ENCODE measurements at regions not wholly inside any gene's neighbourhood (a gene's known extent, or its start where the extent isn't known, plus 50 kb on each side); places are given as distances from the start of the nearest gene placed in this dataset.

DNA sequence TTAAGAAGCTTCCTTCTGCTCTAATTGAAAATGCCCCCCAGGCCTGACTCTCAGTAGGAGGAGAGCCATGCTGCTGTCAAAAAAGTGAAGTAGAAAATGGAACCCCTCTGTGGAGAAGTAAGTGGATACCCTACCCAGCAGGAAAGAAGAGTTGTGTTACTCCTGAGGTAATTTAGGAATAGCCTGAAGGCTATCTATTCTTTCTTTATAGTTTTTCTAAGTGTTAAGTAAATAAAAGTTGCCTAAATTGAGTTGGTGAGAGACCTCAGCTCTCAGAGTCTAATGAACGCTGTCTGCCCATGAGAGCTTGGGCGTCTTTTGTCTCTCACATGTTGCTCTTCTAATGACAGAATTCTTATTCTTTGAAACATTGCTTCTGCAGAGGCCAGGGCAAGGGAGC lies 116.2 kb downstream of the NSUN3 start:
- no peak for DNase-seq

DNA sequence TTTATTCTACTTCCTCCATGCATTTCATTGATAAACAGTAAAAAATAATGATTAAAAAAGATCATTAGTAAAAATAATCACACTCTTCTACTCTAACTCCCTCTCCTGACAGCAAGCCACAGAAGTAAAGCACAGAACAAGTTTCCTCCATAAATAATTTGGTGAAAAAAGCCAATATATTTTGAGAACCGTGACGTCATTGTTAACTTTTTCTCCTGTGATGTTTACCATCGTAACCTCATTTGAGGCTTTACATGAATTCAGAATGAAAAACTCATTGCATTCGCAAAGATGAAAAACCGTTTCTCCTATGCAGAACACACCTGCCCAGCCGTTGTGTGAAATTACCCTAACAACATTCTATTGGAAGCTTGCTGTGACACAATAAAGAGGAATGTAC lies 120.7 kb downstream of the NSUN3 start:
- DNase-seq, result no peak

DNA sequence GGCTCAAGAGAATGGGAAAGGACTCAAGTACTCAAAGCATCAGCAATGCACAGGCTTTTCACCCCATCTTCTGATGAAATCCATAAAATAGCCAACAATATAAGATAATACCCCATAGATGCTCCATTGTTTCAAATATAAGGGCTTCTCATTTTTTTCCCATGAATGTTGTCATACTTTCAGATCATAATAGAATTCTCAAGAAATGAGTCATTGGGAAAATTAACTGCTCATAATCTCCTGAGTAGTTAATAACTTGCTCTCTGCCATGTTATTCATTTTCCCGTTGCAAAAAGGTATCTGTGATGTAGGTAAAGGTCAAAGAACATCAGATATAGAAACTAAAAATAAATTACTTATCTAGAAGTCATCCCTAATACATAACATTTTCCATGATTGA lies 121.9 kb downstream of the NSUN3 start:
- no peak for DNase-seq

DNA sequence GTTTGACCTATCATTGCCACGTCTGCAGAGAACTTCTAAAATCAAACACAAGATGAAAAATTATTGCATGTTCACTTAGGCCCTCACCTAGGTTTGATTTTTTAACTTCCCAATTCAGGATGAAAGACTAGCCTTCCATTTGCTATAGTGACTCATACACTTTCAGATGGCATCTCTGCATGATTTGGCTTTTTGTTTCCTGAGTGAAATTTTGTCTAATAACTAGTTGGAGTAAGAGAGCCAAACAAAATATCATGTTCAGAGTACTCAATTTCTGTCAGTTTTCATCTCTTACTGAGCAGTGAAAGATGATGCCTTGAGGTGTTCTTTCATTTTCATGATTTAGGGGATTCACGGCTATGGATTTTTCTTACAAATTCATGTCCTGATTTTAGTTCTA lies 122.9 kb downstream of the NSUN3 start:
- DNase-seq, result no peak

DNA sequence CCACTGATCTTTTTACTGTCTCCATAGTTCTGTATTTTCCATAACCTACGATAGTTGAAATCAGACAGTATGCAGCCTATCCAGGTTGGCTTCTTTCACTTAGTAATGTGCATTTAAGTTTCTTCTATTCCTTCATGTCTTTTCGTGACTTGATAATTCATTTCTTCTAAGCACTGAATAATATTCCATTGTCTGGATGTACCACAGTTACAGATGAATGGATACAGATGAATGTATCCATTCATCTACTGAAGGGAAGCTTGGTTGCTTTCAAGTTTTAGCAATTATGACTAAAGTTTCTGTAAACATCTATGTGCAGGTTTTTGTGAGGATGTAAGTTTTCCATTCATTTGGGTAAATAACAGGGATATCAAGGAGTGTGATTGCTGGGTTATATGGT lies 124.8 kb downstream of the NSUN3 start:
- no peak for DNase-seq

DNA sequence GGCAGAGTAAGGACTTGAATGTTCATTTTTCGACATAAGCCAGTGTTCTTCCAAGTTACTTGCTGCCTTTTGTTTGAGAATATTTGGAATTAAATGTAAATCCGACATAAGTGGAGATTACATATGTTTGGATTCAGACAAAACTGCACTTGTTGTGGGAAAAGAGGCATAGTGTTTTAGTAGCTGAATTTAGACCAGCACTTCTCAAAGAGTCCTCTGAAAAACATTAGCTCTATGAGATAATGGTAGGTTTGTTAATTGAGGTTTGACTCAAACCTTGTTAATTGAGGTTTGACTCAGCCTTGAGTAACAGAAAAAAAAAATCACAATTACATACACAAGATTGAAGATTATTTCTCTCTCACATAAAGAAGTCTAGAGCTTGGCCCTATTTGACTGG lies 132.5 kb downstream of the NSUN3 start:
- DNase-seq, result no peak

DNA sequence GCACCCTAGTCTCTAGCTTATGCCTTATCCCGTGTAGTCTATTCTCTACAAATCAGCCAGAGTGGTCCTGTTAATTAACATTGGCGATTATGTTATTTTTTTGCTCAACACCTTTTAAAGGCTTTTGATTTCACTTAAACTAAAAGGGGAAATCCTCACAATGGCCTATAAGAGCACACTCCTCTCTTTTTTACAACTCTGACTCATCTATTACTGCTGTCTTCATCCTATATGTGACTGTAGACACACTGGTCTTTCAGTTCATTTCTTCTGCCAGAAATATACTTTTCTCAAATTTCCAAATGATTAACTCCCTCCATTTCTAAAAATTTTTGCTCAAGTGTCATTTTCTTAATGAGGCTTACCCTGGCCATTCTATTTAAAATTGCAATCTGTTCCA lies 143.4 kb downstream of the NSUN3 start:
- DNase-seq, result no peak

DNA sequence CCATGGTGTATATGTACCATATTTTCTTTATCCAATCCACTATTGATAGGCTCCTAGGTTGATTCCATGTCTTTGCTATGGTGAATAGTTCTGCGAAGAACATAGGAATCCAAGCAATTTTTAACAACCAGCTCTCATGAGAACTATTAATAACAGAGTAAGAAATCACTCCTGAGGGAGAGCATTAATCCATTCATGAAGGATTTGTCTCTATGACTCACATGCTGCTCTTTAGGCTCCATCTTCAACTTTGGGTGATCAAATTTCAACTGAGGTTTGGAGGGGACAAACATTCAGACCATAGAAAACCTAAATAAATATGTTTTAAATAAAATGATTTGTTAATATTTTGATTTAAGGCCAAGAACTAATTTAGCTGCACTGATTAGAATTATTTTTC lies 147.4 kb downstream of the NSUN3 start:
- DNase-seq, result no peak

DNA sequence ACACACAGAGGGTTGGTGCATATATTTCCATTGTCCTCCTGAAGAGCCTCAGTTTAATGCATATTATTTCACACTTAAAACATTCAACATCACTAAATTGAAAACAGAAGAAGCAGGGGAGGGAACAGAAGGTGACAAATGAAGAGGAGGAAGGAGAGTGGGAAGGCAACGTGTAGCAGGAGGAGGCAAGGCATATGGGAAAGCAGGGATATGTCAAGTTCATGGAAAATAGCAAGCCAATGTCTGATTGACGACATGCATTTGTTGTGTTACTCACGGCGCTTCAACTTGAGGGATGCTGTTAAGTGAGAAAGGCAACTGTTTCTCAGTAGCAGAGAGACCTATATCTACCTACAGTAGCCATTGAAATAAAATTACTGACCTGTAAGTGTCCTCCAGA lies 154.5 kb downstream of the NSUN3 start:
- DNase-seq, result no peak

DNA sequence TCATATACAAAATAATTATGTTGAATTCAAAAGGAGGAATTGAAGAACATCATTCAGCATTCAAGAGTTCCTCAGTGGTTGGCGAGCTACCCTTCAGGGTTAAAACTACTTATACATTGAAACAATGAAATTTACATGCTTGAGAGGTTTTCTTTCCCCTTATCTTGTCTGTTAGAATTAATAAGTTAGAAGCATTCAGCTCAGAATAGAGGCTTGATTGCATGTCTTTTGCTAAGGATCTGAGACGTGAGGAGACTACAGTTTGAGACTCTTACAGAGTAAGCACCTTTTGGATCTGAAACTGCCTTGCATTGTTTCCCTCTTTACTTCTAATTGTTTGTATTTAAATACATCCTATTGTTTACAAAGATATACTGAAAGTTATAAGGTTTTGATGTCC lies 157.6 kb downstream of the NSUN3 start:
- no peak for DNase-seq

DNA sequence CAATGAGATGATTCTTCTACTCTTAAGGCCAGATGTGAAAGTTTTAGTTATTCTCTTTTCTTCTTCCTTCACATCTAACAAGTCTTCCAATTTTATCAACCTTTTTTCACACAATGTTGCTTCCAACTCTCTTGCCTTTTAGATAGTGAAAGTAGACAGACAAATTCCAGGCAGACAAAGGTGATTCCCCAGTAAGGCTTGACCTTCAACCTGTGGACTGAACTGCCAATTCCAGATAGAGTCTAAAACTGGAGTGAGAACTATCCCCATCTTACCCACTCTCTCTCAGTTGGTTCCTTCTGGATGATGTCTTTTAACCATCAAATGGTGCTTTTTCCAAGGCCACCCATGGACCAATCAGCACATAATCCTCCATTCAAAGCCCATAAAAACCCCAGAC lies 159.0 kb downstream of the NSUN3 start:
- no peak for DNase-seq

DNA sequence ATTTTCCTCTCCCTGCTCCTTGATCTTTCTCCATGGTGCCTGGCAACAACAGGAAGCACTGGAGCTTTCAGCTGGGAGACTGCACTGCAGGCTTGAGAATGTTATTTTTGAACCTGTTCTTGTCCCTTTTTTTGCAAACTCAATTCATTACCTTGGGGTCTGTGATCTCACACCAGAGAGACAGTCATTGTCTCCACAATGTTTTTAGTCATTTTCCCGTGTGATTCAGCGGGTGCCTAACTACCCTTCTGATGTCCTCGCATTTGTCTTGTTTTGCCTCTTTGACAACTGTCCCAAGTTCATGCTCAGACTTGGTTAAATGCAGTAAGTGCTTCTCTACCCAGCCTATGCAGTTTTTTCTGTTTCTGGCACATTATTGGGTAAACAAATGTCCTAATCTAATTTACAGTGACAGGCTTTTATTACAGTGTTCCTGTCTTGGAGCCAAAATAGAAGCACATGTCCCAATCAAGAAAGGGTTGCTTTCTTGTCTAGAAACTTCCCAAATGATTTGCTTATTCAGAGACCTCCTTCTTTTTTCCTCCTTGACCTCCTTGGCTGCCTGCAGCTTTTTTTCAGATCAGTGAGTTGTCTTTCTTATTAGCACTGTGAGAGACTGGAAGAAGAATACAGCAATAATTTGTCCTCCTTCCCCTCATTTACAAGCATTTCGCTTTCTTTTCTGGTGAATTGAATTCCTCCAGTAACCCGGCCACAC lies 162.4 kb downstream of the NSUN3 start:
- no peak for DNase-seq

DNA sequence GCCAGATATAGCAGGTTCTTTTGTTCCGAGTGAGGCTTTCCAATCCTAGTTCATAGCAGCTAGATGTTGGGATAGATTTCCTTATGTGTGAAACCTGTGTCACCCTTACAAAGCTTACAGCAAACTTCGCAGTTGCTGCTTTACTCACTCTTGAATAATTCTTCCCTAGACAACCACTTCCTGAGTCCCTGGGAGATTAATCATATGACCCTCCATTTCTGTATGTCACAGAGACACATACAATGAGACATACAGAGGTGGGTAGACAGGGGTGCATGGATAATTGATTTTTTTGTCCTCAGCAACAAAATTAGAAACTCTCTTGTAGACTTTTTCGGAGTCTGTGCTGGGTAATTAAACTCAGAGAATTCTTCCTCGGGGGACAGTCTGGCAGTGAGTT lies 163.2 kb downstream of the NSUN3 start:
- DNase-seq, result no peak

DNA sequence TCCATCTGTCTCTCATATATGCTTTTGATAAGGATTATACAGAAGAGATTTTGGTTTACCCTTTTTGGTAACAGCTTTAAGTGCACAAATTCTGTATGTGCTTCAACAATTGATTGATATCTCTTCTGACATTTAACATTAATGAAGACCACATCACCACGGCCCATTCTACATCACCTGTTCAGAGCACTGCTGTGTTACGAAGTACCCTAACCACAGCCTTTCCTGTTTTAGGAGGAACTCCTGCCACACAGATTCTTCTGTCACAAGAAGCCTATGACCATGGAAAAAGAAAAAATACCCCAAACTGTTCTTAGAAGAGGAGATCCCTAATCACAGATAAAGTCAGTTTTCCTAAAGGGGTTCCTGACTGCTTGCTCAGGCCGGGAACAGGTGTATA lies 170.1 kb downstream of the NSUN3 start:
- DNase-seq, result no peak

DNA sequence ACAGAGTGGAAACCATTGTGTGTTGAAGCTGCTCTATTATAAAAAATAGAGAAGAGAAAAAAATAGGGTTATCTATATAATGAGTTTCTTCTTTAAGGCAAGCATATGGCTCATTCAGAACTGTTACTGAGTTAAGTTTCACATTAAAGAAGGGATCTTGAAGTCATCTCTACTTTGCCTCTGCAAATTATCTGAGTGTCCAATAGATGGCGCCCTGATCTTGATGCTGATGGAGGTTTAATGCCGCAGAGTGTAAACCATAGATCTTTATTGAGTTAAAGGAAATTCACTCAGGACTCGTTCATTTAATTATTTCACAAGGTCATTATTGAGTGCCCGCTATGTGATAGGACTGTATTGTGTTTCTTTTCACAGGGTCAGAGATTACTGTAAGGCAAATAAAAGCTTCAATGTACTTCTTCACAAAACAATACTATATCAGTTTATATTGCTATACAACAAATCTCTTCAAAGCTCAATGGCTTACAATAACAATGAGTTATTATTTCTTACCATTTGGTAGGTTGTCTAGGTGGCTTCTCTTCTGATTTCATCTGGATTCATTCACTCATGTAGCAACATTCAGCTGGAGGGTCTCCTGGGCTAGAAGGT lies 171.4 kb downstream of the NSUN3 start:
- no peak for DNase-seq

DNA sequence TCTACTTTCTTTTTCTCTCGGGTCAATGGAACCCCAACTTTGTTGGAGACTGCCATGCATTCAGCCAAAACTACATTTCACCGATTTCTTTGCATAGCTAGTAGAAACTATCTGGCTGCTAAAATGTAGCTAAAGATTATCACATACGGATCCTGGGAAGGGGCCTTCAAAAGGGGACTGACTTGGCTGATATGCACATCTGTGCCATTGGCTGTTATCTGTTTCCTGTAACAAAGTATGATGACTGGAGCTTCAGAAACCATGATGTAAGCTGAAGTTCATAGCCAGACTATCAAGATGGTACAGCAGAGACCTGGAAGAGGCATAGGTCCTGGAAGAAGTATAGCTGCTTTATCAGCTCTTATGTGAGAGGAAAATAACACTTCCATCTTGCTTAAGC lies 179.1 kb downstream of the NSUN3 start:
- no peak for DNase-seq

DNA sequence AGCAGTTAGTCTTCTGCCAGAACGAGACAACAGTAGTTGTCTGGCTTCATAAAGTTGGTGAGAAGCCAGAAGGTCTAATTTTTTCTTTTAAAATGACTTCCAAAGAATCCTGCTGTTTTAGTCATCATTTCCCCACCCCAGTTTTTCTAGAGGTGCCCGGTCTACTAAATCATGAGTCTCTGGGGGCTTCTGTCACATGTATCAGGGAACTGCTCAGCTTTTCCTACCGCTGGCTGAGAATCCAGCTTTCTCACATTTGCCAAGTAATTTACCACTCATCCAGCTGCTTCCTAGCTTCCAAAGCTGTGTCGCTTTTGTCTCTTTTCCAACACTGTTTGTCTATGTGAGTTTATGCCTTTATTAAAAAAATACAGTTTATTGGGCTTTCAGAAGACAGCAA lies 183.3 kb downstream of the NSUN3 start:
- no peak for DNase-seq

DNA sequence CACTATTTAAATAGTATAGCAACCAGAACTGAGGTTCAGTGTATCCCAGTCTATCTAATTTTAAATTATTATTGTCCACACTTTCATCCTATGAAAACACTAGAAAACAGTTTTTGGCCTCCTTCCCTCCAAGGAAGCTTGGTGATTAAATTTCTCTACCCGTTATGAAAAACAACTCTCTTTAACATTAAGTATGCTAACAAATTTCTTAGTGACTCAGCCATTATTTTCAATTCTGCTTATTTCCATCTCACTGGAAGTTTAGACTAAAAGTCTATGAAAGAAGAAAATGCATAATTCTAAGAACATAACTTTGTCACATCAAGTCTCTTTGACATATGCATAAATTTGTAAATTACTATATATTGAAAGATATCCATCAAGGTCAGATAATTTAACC lies 185.2 kb downstream of the NSUN3 start:
- no peak for DNase-seq

DNA sequence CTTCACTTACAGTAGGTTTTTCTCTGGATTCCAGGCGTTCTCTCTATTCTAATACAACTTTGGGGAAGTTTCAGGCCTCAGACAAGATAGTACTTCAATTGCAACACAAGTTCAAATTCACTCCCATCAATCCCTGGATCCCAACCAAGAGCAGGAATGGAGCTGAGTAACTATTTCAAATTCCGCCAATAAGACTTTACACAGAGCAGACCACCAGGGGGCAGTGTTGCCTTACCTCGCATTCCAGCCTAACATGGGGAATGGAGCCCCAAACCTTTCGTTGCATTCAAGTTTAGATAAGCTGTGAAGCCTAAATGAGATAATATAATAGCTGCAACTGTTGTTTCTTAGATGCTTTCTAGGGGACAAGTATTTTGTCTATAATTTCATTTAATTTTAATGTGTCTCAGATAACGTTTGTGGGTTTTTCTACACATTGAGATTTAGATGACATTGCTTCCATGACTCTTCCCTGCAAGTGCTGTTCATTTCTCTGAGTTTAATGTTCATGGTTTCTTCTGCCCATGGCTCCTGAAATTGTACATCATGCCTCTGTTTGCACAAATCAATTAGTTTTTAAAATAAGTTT lies 186.7 kb downstream of the NSUN3 start:
- peak; percentile 47 for DNase-seq

DNA sequence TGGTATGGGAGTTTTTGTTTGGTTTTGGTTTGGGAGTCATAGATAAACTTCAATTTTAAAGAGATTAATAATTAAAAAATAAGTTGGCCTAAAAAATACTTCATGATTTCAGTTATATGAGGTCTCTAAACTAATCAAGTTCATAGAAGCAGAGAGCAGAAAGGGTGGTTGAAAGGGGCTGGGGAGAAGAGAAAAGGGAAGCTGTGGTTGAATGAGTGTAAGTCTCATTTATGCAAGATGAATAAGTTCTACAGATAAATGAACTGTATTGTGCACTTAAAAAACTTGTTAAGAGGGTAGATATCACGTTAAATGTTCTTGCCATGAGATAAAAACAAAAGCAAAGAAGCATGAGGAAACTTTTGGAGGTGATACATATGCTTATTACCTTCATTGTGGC lies 188.7 kb downstream of the NSUN3 start:
- no peak for DNase-seq

DNA sequence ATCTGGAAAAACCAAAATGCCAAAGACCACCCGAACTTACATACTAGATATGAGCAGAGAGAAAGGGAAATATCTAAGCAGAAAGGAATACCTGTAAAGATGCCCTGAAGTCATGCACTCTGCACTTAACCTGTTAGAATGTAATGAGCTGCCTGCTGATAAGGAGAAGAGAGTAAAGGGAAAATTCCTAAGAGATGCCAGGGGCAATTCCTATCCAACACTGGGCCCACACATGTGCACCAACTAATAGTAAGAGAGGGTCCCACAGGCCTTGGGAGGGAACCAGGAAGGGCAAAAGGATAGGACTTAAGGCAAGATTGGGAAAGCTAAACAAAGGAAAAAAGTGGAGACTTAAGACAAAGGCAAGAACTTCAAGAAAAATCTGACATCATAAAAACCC lies 189.5 kb downstream of the NSUN3 start:
- DNase-seq, result no peak

DNA sequence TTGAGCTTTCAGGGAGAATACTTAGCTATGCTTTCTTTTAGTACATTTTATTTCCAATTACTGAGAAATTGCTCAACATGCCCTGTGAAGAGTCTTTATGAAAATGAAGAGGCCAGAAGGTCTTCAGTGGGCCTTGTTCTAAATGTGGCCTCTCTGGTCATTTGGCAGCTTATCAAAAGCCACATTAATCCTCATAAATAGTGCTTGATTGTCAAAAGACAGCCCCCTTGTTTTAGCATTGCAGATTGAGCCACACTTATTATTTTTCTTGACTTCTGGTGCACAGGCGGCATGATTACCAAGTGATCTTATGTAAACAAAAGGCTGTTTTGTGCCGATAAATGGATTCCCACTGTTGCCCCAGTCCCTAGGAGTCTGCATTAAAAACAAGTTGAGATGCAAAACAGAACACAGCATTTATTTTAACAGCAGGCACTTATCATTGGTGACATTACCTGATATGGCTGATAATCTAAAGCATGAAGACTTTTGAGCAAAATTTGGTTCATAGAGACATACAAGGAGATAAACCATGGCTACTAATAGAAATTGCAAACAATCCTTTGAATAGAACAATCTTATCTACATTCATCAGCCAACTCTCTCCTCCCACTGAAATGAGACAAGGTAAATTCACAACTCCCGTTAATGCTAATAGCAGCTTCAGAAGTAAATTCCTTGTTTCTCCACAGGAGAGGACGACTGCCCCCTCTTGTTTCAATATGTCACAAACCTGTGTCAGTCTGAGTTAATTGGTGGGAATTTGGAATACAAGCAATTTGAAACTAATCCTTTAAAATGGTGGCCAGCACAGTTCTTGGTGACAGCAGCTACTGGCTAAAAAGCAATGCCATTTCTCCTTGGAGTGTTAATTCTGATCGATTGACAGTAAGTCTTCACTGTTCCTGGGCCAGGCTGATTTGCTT lies 194.3 kb downstream of the NSUN3 start:
- DNase-seq, result no peak

DNA sequence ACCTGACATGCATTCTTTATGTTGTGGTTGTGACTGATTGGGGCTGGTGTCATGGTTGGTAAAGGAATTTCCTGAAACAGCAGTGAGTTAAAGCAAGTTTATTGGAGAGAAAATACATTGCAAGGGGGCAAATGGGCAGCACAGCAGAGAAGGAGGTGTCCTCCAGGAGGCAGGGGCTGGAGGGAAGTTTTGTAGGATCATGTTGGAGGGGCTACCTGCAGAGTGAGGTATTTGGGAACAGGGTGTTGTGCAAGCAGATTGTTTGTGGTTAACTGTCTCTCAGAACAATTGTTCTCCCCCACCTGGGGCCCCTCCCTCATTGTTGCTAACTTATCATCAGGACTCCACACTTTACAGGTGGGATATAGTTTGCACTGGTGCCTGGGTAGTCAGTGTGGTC lies 196.0 kb downstream of the NSUN3 start:
- DNase-seq, result no peak

DNA sequence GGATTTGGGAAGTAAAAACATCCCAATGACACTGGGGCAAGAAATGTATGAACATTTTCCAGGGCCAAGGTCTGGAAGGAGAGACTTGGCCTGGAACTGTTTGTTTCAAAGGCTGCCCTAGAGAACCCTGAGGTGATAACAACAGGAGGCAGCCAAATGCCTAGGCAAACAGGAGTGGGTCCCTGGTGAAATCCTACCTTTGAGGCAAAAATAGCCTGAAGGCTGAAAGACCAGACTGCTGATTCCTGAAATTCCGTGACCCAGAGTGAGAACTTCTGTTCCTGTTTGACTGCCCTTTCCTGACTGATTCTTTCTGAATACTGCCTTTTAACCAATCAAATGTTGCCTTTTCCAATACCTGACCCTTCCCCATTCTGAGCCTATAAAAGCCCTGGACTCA lies 196.4 kb downstream of the NSUN3 start:
- no peak for DNase-seq
